Mesothelial cell of epicardium (in vitro differentiated cells): ENCODE measurements at regions not wholly inside any gene's neighbourhood (a gene's known extent, or its start where the extent isn't known, plus 50 kb on each side); places are given as distances from the start of the nearest gene placed in this dataset.

Experiments
- DNase-seq, 2 experiments: peaks; one replicate each; pipeline ENCODE4 v3.0.0; 2021; ENCODE audit warnings: low spot score in 2 of 2; ENCODE audit not compliant: unreplicated experiment in 2 of 2
- H3K27ac Mint-ChIP-seq: 2 replicates; pipeline ENCODE4 v1.8.0; 2021; ENCODE audit warnings: mixed read lengths
- H3K27me3 Mint-ChIP-seq: 2 replicates; pipeline ENCODE4 v1.8.0; 2021; ENCODE audit warnings: low read depth, mixed read lengths
- H3K36me3 Mint-ChIP-seq: 2 replicates; pipeline ENCODE4 v1.8.0; 2021; ENCODE audit warnings: mixed read lengths
- H3K4me1 Mint-ChIP-seq: 2 replicates; pipeline ENCODE4 v1.8.0; 2021; ENCODE audit warnings: mixed read lengths
- H3K4me3 Mint-ChIP-seq: 2 replicates; pipeline ENCODE4 v1.8.0; 2021; ENCODE audit warnings: mild to moderate bottlenecking, moderate library complexity, mixed read lengths
- H3K9me3 Mint-ChIP-seq: 2 replicates; pipeline ENCODE4 v1.8.0; 2021; ENCODE audit warnings: mixed read lengths
- TF ChIP-seq, protein P1 (sequence below): fragments of 200-600 bp; sonication (generic); IDR thresholded peaks from one replicate; pipeline ENCODE4 v1.5.0; 2021; ENCODE audit warnings: antibody characterized with exemption; ENCODE audit not compliant: unreplicated experiment

DNA sequence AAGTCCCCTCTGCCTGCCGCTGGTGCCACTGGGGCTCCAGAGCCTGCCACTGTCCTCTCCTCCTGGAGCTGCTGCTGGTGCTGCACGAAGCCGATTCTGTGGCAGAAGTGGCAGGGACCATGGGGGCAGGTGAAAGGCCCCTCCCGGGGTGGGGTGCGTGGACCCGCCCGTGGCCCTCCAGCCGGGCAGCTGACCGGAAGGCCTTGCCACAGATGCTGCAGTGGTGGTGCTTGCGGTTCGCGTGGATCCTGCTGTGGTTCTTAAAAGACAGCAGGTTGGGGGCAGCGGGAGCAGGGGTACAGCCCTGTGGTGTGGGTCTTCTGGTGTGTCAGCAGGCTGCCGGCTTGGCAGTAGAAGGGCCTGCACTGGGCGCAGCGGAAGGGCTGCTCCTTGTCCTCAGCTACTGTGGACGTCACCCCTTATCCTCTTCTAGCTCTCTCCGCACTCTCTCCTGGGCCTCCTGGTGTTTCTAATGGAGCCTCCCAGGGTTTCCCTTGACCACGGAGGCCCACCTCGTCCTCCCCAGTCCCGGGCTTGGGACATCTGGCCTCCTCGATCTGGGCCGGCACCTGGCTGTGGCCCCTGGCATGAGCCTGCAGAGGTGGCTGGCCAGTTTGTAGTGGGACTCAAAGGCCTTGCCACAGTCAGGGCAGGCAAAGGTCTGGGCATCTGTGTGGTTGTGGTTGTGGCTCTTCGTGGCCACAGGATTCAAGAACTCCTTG is 380.4 kb downstream of the OLFM4 start:
- DNase-seq = no peak
- peaks cover 9% of the 10 kb centered on the region for H3K27me3 Mint-ChIP-seq
- peaks cover 23% of the 10 kb centered on the region for H3K4me1 Mint-ChIP-seq
- H3K27ac Mint-ChIP-seq = no peak overlapping the region
- H3K9me3 Mint-ChIP-seq = no peaks in the 10 kb centered on the region
- TF ChIP-seq, protein P1, sequence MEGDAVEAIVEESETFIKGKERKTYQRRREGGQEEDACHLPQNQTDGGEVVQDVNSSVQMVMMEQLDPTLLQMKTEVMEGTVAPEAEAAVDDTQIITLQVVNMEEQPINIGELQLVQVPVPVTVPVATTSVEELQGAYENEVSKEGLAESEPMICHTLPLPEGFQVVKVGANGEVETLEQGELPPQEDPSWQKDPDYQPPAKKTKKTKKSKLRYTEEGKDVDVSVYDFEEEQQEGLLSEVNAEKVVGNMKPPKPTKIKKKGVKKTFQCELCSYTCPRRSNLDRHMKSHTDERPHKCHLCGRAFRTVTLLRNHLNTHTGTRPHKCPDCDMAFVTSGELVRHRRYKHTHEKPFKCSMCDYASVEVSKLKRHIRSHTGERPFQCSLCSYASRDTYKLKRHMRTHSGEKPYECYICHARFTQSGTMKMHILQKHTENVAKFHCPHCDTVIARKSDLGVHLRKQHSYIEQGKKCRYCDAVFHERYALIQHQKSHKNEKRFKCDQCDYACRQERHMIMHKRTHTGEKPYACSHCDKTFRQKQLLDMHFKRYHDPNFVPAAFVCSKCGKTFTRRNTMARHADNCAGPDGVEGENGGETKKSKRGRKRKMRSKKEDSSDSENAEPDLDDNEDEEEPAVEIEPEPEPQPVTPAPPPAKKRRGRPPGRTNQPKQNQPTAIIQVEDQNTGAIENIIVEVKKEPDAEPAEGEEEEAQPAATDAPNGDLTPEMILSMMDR = no peak
- H3K36me3 Mint-ChIP-seq = no peaks in the 10 kb centered on the region
- H3K4me3 Mint-ChIP-seq = no peak overlapping the region

DNA sequence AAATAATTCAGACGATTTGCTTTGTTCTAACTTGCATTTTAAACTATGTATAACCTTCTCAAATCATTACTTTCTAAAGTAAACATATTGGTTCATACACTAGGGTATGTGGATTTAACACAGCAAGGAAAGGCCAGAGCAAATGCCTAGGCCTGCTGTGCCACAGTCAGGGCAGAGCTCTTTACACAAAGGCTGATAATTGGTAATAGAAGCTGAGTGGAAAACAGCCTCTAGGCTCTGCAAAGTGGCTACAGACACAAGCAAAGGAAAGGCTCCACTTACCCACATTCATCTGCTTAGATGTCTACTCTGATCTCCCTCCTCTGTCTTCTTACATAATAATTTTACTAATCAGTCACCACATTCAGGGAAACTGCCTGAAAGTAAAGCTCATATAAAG is 382.9 kb downstream of the OLFM4 start:
- Mint-ChIP-seq H3K9me3 (no peaks in the 10 kb centered on the region), H3K4me1 (peaks cover 20% of the 10 kb centered on the region), H3K27ac (no peak overlapping the region), H3K36me3 (no peaks in the 10 kb centered on the region), H3K27me3 (peaks cover 2% of the 10 kb centered on the region), H3K4me3 (no peak overlapping the region)
- TF ChIP-seq, protein P1 = peak; percentile 12
- no peak for DNase-seq

DNA sequence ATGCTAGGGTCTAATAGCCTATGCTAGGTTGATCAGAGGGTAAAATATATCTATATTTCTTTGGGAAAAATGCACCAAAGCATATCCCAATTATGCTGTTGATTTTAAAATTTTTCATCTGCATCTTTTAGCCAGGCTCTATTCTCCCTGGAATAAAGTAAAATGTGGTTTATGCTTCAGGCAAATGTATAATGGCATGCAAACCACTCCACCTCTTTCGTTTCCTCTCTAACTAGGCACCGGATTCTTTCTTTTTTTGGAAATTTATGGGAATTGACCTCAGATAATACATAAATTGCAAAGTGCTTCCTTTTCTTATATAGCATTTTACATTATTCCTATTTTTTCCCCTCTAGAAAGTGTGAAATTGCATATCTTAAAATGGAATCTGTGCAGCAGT is 386.5 kb downstream of the OLFM4 start:
- peaks cover 2% of the 10 kb centered on the region for H3K27me3 Mint-ChIP-seq
- peaks cover 34% of the 10 kb centered on the region for H3K4me1 Mint-ChIP-seq
- H3K36me3 Mint-ChIP-seq = no peaks in the 10 kb centered on the region
- TF ChIP-seq, protein P1 = no peak
- H3K4me3 Mint-ChIP-seq = no peak overlapping the region
- no peak overlapping the region for H3K27ac Mint-ChIP-seq
- H3K9me3 Mint-ChIP-seq = no peaks in the 10 kb centered on the region
- no peak for DNase-seq

DNA sequence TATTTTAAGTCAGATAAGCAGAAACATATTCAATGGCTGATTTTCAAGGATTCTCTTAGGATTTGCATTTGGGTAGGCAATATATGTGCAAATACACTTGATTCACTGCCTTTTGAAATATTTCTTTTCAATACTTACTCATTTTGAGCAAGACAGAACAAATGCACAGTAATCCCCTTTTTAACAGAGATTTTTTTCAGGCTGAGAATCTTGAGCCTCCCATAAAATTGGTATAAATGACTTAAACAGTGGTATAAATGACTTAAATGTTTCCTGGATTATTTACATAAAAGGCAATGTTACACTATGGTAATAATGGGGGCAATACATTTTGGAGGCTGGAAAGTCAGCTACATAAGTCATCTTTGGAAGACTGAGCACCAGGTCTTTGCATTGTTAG is 389.0 kb downstream of the OLFM4 start:
- Mint-ChIP-seq H3K4me1 (peaks cover 17% of the 10 kb centered on the region), H3K9me3 (no peaks in the 10 kb centered on the region)

DNA sequence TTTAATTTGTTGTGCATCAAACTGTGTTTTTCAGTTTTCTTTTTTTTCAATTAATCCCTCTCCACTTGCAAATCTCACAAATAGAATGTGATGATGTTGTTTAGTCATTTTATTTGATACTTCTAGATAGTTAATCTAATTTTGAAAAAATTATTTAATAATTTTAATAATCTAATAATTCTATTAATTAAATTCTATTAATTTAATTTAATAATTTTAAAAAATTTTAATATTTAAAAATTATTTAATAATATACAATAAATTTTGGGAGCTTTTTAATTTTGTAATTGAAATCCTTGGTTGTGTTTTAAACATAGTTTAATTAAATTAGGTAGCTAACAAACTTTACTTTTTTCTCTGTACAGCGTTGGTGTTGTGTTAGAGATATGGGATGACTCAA is 393.8 kb downstream of the OLFM4 start:
- Mint-ChIP-seq H3K36me3 (no peaks in the 10 kb centered on the region), H3K4me1 (peaks cover 12% of the 10 kb centered on the region), H3K27me3 (peaks cover 3% of the 10 kb centered on the region), H3K27ac (no peak overlapping the region), H3K4me3 (no peak overlapping the region), H3K9me3 (peaks cover 1% of the 10 kb centered on the region)
- TF ChIP-seq, protein P1 = no peak
- DNase-seq = no peak

More for the DNA sequence above, 389.0 kb downstream of the OLFM4 start:
- no peak for DNase-seq
- H3K27ac Mint-ChIP-seq = no peak overlapping the region
- TF ChIP-seq, protein P1 = no peak
- no peaks in the 10 kb centered on the region for H3K36me3 Mint-ChIP-seq
- no peak overlapping the region for H3K4me3 Mint-ChIP-seq
- peaks cover 4% of the 10 kb centered on the region for H3K27me3 Mint-ChIP-seq
